ENCODE measurements at regions not wholly inside any gene's neighbourhood (a gene's known extent, or its start where the extent isn't known, plus 50 kb on each side); places are given as distances from the start of the nearest gene placed in this dataset.

GRCh38 chr1:234672349-234673135 is 62.6 kb upstream of the IRF2BP2 start:
- TF ChIP-seq CTCF (IDR thresholded peaks at IDR 0.05): no peak
- TF ChIP-seq POLR2AphosphoS5 (IDR thresholded peaks at IDR 0.05): no peak

All from breast epithelium (tissue), 3 donors.